SU-DHL-6 (cell line): ENCODE measurements at regions not wholly inside any gene's neighbourhood (a gene's known extent, or its start where the extent isn't known, plus 50 kb on each side); places are given as distances from the start of the nearest gene placed in this dataset.

Experiments used
- H2AFZ ChIP-seq: fragments of 200-600 bp; sonication (generic); 2 replicates; pipeline ENCODE4 v1.6.1; 2014; ENCODE audit warnings: low read depth, mild to moderate bottlenecking, moderate library complexity, mixed read lengths, antibody characterized with exemption, low read length; ENCODE audit not compliant: severe bottlenecking
- H3F3A ChIP-seq: fragments of 200-600 bp; shearing (Covaris generic); 2 replicates; pipeline ENCODE4 v1.6.0; 2016; ENCODE audit warnings: antibody characterized with exemption, mild to moderate bottlenecking; ENCODE audit not compliant: insufficient read depth
- H3K27ac ChIP-seq: fragments of 200-600 bp; sonication (generic); 2 replicates; pipeline ENCODE4 v1.5.1; 2016; ENCODE audit warnings: low read depth, mild to moderate bottlenecking, low read length, moderate library complexity, mixed read lengths
- H3K27me3 ChIP-seq: fragments of 200-600 bp; sonication (generic), shearing (Covaris generic); 2 replicates; pipeline ENCODE4 v1.6.0; 2014; ENCODE audit warnings: mild to moderate bottlenecking, low read length
- H3K36me3 ChIP-seq: fragments of 200-600 bp; sonication (generic); 2 replicates; pipeline ENCODE4 v1.6.1; 2014; ENCODE audit warnings: mild to moderate bottlenecking, low read length, mixed read lengths
- H3K4me2 ChIP-seq: fragments of 300-600, 200-600 bp; shearing (Covaris generic), sonication (generic); 2 replicates; pipeline ENCODE4 v1.6.0; 2014; ENCODE audit warnings: low read length, low read depth, mild to moderate bottlenecking; ENCODE audit not compliant: poor library complexity, severe bottlenecking
- H3K4me3 ChIP-seq: fragments of 200-600 bp; sonication (generic); 2 replicates; pipeline ENCODE4 v1.5.1; 2014; ENCODE audit warnings: antibody characterized with exemption, low read length, mild to moderate bottlenecking, mixed read lengths; ENCODE audit not compliant: insufficient read depth, poor library complexity, severe bottlenecking
- H3K79me2 ChIP-seq: fragments of 200-600 bp; sonication (generic); 2 replicates; pipeline ENCODE4 v1.6.1; 2014; ENCODE audit warnings: mild to moderate bottlenecking, low read length, moderate library complexity; ENCODE audit not compliant: insufficient read depth
- H3K9ac ChIP-seq: fragments of 200-600 bp; sonication (generic); 2 replicates; pipeline ENCODE4 v1.7.0; 2014; ENCODE audit warnings: mild to moderate bottlenecking, low read length
- H3K9me2 ChIP-seq: fragments of 200-600 bp; sonication (generic); replicated peaks from 2 replicates; pipeline ENCODE4 v1.6.1; 2014; ENCODE audit warnings: low read length; ENCODE audit not compliant: insufficient read depth
- H3K9me3 ChIP-seq: fragments of 200-600 bp; sonication (generic); 2 replicates; pipeline ENCODE4 v1.6.1; 2014; ENCODE audit warnings: low read length, mixed read lengths; ENCODE audit not compliant: insufficient read depth
- H4K20me1 ChIP-seq: fragments of 200-600 bp; sonication (generic); 2 replicates; pipeline ENCODE4 v1.6.1; 2014; ENCODE audit warnings: low read depth, mild to moderate bottlenecking, antibody characterized with exemption, low read length, moderate library complexity, mixed read lengths
- CTCF ChIP-seq: fragments of 200-600 bp; sonication (generic); IDR thresholded peaks from one replicate; pipeline ENCODE4 v1.5.1; 2017; ENCODE audit warnings: antibody characterized with exemption, mild to moderate bottlenecking, low read length, moderate library complexity; ENCODE audit not compliant: insufficient read depth, poor library complexity, severe bottlenecking
- EZH2phosphoT487 ChIP-seq: fragments of 200-600 bp; sonication (generic), shearing (Covaris generic); conservative IDR thresholded peaks from 2 replicates; pipeline ENCODE4 v1.6.1; 2018; ENCODE audit warnings: mild to moderate bottlenecking, antibody characterized with exemption, low read length, moderate library complexity, mixed read lengths

DNA sequence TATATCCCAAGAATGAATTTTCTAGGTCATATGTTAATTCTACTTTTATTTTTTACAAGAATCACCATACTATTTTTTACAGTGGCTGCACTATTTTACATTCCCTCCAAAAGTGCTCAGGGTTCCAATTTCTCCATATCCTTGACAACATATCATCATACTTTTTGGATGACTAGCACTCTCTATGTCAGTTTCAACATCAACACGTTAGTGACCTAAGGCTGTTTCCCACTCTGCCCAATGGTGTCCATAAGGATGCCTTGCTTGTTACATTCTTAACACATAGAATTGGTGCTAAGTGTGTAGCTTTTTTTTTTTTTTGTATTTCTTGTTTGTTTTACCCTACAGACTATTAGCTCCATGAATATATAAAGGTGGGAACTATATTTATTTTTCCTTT lies 175.4 kb downstream of the PCDH10 start:
- H3K4me3 ChIP-seq, result no peak overlapping the region
- H3K9ac ChIP-seq, result no peak overlapping the region
- TF ChIP-seq EZH2phosphoT487 (no peak), CTCF (no peak)
- H3K9me3 ChIP-seq, result no peaks in the 10 kb centered on the region
- no peaks in the 10 kb centered on the region for H4K20me1 ChIP-seq
- H2AFZ ChIP-seq, result no peak overlapping the region
- no peaks in the 10 kb centered on the region for H3K36me3 ChIP-seq
- no peaks in the 10 kb centered on the region for H3F3A ChIP-seq
- H3K4me2 ChIP-seq, result no peak overlapping the region
- no peaks in the 10 kb centered on the region for H3K27me3 ChIP-seq
- H3K27ac ChIP-seq, result no peak overlapping the region
- no peaks in the 10 kb centered on the region for H3K79me2 ChIP-seq
- no peaks in the 10 kb centered on the region for H3K9me2 ChIP-seq

DNA sequence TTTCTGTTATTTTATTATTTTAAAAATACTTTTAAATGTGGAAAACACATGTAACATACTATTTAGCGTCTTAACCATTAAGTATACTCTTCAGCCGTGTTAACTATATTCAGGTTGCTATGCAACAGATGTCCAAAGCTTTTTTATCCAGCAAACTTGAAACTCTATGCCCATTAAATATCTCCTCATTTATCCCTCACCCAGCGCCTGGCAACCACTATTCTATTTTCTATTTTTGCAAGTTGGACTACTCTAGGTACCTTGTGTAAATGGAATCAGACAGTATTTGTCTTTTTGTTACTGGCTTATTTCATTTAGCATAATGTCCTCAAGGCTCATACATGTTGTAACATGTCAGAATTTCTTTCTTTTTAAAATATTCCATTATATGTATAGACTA lies 174.6 kb downstream of the PCDH10 start:
- no peaks in the 10 kb centered on the region for H3K79me2 ChIP-seq
- H3K36me3 ChIP-seq, result no peaks in the 10 kb centered on the region
- H2AFZ ChIP-seq, result no peak overlapping the region

GRCh38 chr4:133320576-133321170 lies 171.6 kb downstream of the PCDH10 start:
- no peak overlapping the region for H3K27ac ChIP-seq
- no peaks in the 10 kb centered on the region for H3F3A ChIP-seq
- no peaks in the 10 kb centered on the region for H3K9me3 ChIP-seq
- H3K4me2 ChIP-seq, result no peak overlapping the region
- TF ChIP-seq EZH2phosphoT487 (no peak), CTCF (peak; percentile 21)
- no peaks in the 10 kb centered on the region for H3K79me2 ChIP-seq
- H3K9ac ChIP-seq, result no peak overlapping the region
- no peak overlapping the region for H3K4me3 ChIP-seq
- no peaks in the 10 kb centered on the region for H3K27me3 ChIP-seq
- no peaks in the 10 kb centered on the region for H3K36me3 ChIP-seq
- H3K9me2 ChIP-seq, result no peaks in the 10 kb centered on the region
- no peaks in the 10 kb centered on the region for H4K20me1 ChIP-seq
- peak overlapping the region; percentile 41 for H2AFZ ChIP-seq

More for the DNA sequence above, 174.6 kb downstream of the PCDH10 start:
- H3K9ac ChIP-seq, result no peak overlapping the region
- no peaks in the 10 kb centered on the region for H4K20me1 ChIP-seq
- TF ChIP-seq CTCF (no peak), EZH2phosphoT487 (no peak)
- H3K4me3 ChIP-seq, result no peak overlapping the region
- H3F3A ChIP-seq, result no peaks in the 10 kb centered on the region
- H3K27me3 ChIP-seq, result no peaks in the 10 kb centered on the region
- no peak overlapping the region for H3K27ac ChIP-seq
- H3K4me2 ChIP-seq, result no peak overlapping the region
- H3K9me2 ChIP-seq, result no peaks in the 10 kb centered on the region
- no peaks in the 10 kb centered on the region for H3K9me3 ChIP-seq
